OCI-LY3 (cell line): ENCODE measurements at regions not wholly inside any gene's neighbourhood (a gene's known extent, or its start where the extent isn't known, plus 50 kb on each side); places are given as distances from the start of the nearest gene placed in this dataset.

Source experiments
- EZH2phosphoT487 ChIP-seq: fragments of 200-600 bp; shearing (Covaris generic); IDR thresholded peaks from 2 replicates; pipeline ENCODE4 v1.6.1; 2018; ENCODE audit warnings: antibody characterized with exemption, mixed run types, low read depth
- TF ChIP-seq, protein P1 (sequence below): fragments of 200-600, 300-600 bp; sonication (generic); IDR thresholded peaks from 2 replicates; pipeline ENCODE4 v1.5.1; 2014; ENCODE audit warnings: antibody characterized with exemption, low read length, low read depth

DNA sequence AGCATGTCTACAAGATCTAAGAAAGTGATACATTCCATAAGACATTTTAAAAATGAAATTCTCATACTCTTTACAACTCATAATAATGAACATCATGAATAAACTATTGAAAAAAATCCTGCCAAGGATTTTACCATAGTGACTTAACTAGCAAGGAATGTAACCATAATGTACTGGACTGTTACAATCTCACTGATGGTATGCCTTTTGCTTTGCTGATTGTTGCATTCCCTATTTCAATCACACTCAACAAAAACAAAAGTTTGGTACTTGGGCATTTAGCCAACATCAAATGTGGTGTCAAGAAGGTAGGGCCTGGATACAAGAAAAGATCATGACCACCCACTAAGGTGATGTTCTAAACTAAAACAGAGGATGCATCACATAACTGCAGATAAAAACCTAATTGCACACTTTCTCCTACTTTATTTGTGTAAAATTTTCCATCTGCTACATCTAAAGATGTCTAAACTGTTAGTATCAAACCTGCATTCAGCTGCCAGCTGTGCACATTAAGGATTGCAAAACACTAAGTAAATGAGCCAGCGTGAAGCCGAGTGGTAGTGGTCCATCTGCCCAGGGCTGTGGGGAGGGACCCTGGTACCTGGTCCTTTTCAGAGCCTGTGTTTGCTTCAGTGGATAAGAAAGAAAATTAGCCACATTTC, 564.4 kb downstream of the ZEB2 start:
- TF ChIP-seq, protein P1, sequence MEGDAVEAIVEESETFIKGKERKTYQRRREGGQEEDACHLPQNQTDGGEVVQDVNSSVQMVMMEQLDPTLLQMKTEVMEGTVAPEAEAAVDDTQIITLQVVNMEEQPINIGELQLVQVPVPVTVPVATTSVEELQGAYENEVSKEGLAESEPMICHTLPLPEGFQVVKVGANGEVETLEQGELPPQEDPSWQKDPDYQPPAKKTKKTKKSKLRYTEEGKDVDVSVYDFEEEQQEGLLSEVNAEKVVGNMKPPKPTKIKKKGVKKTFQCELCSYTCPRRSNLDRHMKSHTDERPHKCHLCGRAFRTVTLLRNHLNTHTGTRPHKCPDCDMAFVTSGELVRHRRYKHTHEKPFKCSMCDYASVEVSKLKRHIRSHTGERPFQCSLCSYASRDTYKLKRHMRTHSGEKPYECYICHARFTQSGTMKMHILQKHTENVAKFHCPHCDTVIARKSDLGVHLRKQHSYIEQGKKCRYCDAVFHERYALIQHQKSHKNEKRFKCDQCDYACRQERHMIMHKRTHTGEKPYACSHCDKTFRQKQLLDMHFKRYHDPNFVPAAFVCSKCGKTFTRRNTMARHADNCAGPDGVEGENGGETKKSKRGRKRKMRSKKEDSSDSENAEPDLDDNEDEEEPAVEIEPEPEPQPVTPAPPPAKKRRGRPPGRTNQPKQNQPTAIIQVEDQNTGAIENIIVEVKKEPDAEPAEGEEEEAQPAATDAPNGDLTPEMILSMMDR, result no peak
- no peak for TF ChIP-seq EZH2phosphoT487
